Endodermal cell (in vitro differentiated cells): ENCODE measurements at regions not wholly inside any gene's neighbourhood (a gene's known extent, or its start where the extent isn't known, plus 50 kb on each side); places are given as distances from the start of the nearest gene placed in this dataset.

Experiments used
- DNase-seq: peaks from one replicate; pipeline ENCODE4 v3.0.0-alpha.2; 2017
- H3K27ac ChIP-seq: 2 replicates; pipeline ENCODE4 v1.5.1; 2013; ENCODE audit warnings: mild to moderate bottlenecking, low read depth, low read length, moderate library complexity
- H3K27me3 ChIP-seq: 2 replicates; pipeline ENCODE4 v1.6.1; 2013; ENCODE audit warnings: mild to moderate bottlenecking, low read length, moderate library complexity; ENCODE audit not compliant: insufficient read depth, control insufficient read depth, poor library complexity, severe bottlenecking
- H3K36me3 ChIP-seq: 2 replicates; pipeline ENCODE4 v1.7.0; 2013; ENCODE audit warnings: mild to moderate bottlenecking, low read length, moderate library complexity; ENCODE audit not compliant: control insufficient read depth, insufficient read depth
- H3K4me1 ChIP-seq: one replicate; pipeline ENCODE4 v1.7.0; 2013; ENCODE audit warnings: low read length; ENCODE audit not compliant: control insufficient read depth, insufficient read depth
- H3K4me3 ChIP-seq: 2 replicates; pipeline ENCODE4 v1.5.1; 2013; ENCODE audit warnings: mild to moderate bottlenecking, low read length, moderate library complexity
- H3K9ac ChIP-seq: 2 replicates; pipeline ENCODE4 v1.6.1; 2013; ENCODE audit warnings: mild to moderate bottlenecking, low read length, moderate library complexity; ENCODE audit not compliant: poor library complexity, severe bottlenecking; ENCODE audit errors: extremely low read depth
- H3K9me3 ChIP-seq: 2 replicates; pipeline ENCODE4 v1.6.1; 2013; ENCODE audit warnings: mild to moderate bottlenecking, low read length, moderate library complexity; ENCODE audit not compliant: control insufficient read depth
- H3K27ac Mint-ChIP-seq: 2 replicates; pipeline ENCODE4 v1.8.0; 2020; ENCODE audit warnings: mixed read lengths
- H3K27me3 Mint-ChIP-seq: 2 replicates; pipeline ENCODE4 v1.8.0; 2021; ENCODE audit warnings: mild to moderate bottlenecking, mixed read lengths; ENCODE audit not compliant: insufficient read depth
- H3K36me3 Mint-ChIP-seq: 2 replicates; pipeline ENCODE4 v1.8.0; 2020; ENCODE audit warnings: low read depth, mixed read lengths
- H3K4me1 Mint-ChIP-seq: 2 replicates; pipeline ENCODE4 v1.8.0; 2020; ENCODE audit warnings: mixed read lengths
- H3K4me3 Mint-ChIP-seq: 2 replicates; pipeline ENCODE4 v1.8.0; 2020; ENCODE audit warnings: mild to moderate bottlenecking, moderate library complexity, mixed read lengths
- H3K9me3 Mint-ChIP-seq: 2 replicates; pipeline ENCODE4 v1.8.0; 2020; ENCODE audit warnings: mild to moderate bottlenecking, mixed read lengths
- CTCF ChIP-seq: fragments of 200-600 bp; sonication (generic); conservative IDR thresholded peaks from 2 replicates; pipeline ENCODE4 v1.5.0; 2021; ENCODE audit warnings: antibody characterized with exemption, mild to moderate bottlenecking
- WGBS, 2 experiments: methylation state at CpG; one replicate each; pipeline versions ENCODE4 v1.1.5 to v1.1.7; 2013; ENCODE audit warnings: missing lambda C conversion rate in 2 of 2, mixed read lengths in 1 of 2; ENCODE audit not compliant: insufficient coverage in 1 of 2, insufficient read length in 1 of 2; 5-methylcytosine and 5-hydroxymethylcytosine counted together

GRCh38 chr5:88115211-88115610 is 153.4 kb downstream of the TMEM161B start:
- TF ChIP-seq CTCF: no peak
- H3K27ac ChIP-seq: no peak overlapping the region
- no peak overlapping the region for H3K4me3 Mint-ChIP-seq
- H3K4me1 Mint-ChIP-seq: no peaks in the 10 kb centered on the region
- no peaks in the 10 kb centered on the region for H3K36me3 Mint-ChIP-seq
- H3K27me3 ChIP-seq: no peaks in the 10 kb centered on the region
- no peaks in the 10 kb centered on the region for H3K9me3 Mint-ChIP-seq
- WGBS, 2 experiments: 81 to 96% methylated on average over 2 to 3 of the region's 3 CpGs
- no peak overlapping the region for H3K9ac ChIP-seq
- H3K36me3 ChIP-seq: no peaks in the 10 kb centered on the region
- H3K27ac Mint-ChIP-seq: no peak overlapping the region
- H3K27me3 Mint-ChIP-seq: peaks cover 7% of the 10 kb centered on the region
- H3K4me3 ChIP-seq: no peak overlapping the region
- no peaks in the 10 kb centered on the region for H3K4me1 ChIP-seq
- no peak for DNase-seq
- no peaks in the 10 kb centered on the region for H3K9me3 ChIP-seq

- Mint-ChIP-seq H3K4me3 (no peak overlapping the region), H3K9me3 (no peaks in the 10 kb centered on the region), H3K27ac (no peak overlapping the region), H3K36me3 (no peaks in the 10 kb centered on the region), H3K27me3 (peaks cover 4% of the 10 kb centered on the region), H3K4me1 (no peaks in the 10 kb centered on the region)
- Histone ChIP-seq H3K4me3 (no peak overlapping the region), H3K27ac (no peak overlapping the region), H3K9ac (no peak overlapping the region), H3K27me3 (no peaks in the 10 kb centered on the region), H3K36me3 (no peaks in the 10 kb centered on the region), H3K4me1 (no peaks in the 10 kb centered on the region), H3K9me3 (no peaks in the 10 kb centered on the region)
- TF ChIP-seq CTCF: no peak
- 87 to 100% methylated on average over 1 of the region's 1 CpG for WGBS, 2 experiments
- DNase-seq: no peak
Observed at GRCh38 chr5:88113429-88113828, 155.2 kb downstream of the TMEM161B start.

- no peak overlapping the region for H3K27ac ChIP-seq
- H3K27me3 ChIP-seq: no peaks in the 10 kb centered on the region
- Mint-ChIP-seq H3K4me1 (no peaks in the 10 kb centered on the region), H3K27ac (no peak overlapping the region), H3K27me3 (peaks cover 4% of the 10 kb centered on the region), H3K4me3 (no peak overlapping the region), H3K9me3 (no peaks in the 10 kb centered on the region), H3K36me3 (no peaks in the 10 kb centered on the region)
- no peak overlapping the region for H3K4me3 ChIP-seq
- no peaks in the 10 kb centered on the region for H3K9me3 ChIP-seq
- WGBS, 2 experiments: 94 to 100% methylated on average over 4 to 5 of the region's 5 CpGs
- no peak for TF ChIP-seq CTCF
- H3K36me3 ChIP-seq: no peaks in the 10 kb centered on the region
- H3K4me1 ChIP-seq: no peaks in the 10 kb centered on the region
- no peak for DNase-seq
- no peak overlapping the region for H3K9ac ChIP-seq
Observed at GRCh38 chr5:88109818-88110217, 158.8 kb downstream of the TMEM161B start.
